ENCODE measurements at regions not wholly inside any gene's neighbourhood (a gene's known extent, or its start where the extent isn't known, plus 50 kb on each side); places are given as distances from the start of the nearest gene placed in this dataset.

GRCh38 chr12:90028635-90029051 is 320.0 kb upstream of the ATP2B1 start:
- Histone ChIP-seq H3K9me3 (no peaks in the 10 kb centered on the region), H3K4me3 (no peak overlapping the region), H3K27ac (no peak overlapping the region), H3K27me3 (no peaks in the 10 kb centered on the region), H3K4me1 (peaks cover 0 to 11% (median 2%) of the 10 kb centered on the region in 12 donors), H3K36me3 (no peaks in the 10 kb centered on the region)
- no peak for TF ChIP-seq POLR2A (IDR thresholded peaks at IDR 0.05)
- TF ChIP-seq, protein P1, sequence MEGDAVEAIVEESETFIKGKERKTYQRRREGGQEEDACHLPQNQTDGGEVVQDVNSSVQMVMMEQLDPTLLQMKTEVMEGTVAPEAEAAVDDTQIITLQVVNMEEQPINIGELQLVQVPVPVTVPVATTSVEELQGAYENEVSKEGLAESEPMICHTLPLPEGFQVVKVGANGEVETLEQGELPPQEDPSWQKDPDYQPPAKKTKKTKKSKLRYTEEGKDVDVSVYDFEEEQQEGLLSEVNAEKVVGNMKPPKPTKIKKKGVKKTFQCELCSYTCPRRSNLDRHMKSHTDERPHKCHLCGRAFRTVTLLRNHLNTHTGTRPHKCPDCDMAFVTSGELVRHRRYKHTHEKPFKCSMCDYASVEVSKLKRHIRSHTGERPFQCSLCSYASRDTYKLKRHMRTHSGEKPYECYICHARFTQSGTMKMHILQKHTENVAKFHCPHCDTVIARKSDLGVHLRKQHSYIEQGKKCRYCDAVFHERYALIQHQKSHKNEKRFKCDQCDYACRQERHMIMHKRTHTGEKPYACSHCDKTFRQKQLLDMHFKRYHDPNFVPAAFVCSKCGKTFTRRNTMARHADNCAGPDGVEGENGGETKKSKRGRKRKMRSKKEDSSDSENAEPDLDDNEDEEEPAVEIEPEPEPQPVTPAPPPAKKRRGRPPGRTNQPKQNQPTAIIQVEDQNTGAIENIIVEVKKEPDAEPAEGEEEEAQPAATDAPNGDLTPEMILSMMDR (IDR thresholded peaks at IDR 0.05): no peak
- DNase-seq: no peak
- intact Hi-C loops (cut with DNase I): no loop called here
- no peak for ATAC-seq

DNA sequence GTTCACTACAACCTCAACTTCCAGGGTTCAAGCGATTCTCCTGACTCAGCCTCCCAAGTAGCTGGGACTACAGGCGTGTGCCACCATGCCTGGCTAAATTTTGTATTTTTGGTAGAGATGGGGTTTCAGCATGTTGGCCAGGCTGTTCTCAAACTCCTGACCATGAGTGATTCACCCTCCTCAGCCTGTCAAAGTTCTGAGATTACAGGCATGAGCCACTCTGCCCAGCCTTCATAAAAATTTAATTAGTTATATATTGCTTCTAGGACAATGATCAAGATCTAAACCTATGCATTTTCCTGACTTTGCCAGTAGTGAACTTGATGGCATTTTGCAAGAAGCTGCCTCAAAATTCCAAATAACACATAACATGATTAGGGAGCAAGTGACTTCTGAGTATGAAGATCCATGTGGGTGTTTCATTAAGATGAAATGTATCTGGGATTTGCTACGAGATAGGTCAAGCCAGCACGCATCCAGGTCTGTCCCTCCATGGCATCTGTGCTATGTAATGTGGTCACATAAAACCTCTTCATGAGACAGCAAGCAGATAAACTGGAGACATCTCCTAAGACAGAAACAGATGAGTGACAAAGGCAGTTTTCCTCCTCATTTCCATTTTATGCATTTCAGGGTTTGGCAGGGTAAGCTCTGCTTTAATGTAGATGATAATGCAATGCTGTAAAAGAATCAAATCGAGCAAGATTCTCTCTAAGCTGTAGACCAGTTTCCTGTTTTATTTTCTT is 319.4 kb upstream of the ATP2B1 start:
- Histone ChIP-seq H3K4me3 (no peak overlapping the region), H3K27me3 (no peaks in the 10 kb centered on the region), H3K9me3 (no peaks in the 10 kb centered on the region), H3K27ac (no peak overlapping the region), H3K36me3 (no peaks in the 10 kb centered on the region), H3K4me1 (peaks cover 0 to 11% (median 2%) of the 10 kb centered on the region in 12 donors)
- no peak for ATAC-seq
- intact Hi-C loops (cut with DNase I): no loop called here
- DNase-seq: no peak
- no peak for TF ChIP-seq POLR2A (IDR thresholded peaks at IDR 0.05)
- TF ChIP-seq, protein P1 (IDR thresholded peaks at IDR 0.05): no peak
- 77 to 86% (median 85%) methylated on average over 5 of the region's 5 CpGs for WGBS, 4 donors

DNA sequence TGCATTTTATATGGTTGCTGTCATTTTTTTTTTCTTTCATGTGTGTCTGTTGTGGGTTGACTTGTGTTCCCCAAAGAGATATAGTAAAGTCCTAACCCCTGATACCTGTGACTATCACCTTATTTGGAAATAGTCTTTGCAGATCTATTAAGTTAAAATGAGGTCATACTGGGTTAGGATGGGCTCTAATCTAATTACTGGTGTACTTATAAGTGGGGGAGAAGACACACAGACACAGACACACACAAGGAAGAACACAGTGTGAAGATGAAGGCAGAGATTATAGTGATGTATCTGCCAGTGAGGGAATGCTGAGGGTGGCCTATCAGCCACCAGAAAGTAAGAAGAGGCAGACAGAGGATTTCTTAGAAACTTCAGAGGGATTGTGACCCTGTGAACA is 318.4 kb upstream of the ATP2B1 start:
- intact Hi-C loops (cut with DNase I): no loop called here
- Histone ChIP-seq H3K4me1 (peaks cover 0 to 11% (median 2%) of the 10 kb centered on the region in 12 donors), H3K9me3 (no peaks in the 10 kb centered on the region), H3K27ac (no peak overlapping the region), H3K27me3 (no peaks in the 10 kb centered on the region), H3K4me3 (no peak overlapping the region), H3K36me3 (no peaks in the 10 kb centered on the region)
- ATAC-seq (no peak), DNase-seq (no peak)
- no peak for TF ChIP-seq POLR2A (IDR thresholded peaks at IDR 0.05)
- TF ChIP-seq, protein P1 (IDR thresholded peaks at IDR 0.05): no peak

DNA sequence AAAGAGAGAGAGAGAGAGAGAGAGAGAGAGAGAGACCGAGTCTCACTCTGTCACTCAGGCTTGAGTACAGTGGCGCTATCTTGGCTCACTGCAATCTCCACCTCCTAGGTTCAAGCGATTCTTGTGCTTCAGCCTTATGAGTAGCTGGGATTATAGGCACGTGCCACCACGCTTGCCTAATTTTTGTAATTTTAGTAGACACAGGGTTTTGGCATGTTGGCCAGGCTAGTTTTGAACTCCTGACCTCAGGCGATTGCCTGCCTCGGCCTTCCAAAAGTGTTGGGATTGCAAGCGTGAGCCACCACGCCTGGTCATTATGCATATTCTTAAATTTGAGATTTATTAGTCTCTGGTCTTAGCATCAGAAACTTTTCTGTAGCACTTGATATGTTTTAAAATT is 317.9 kb upstream of the ATP2B1 start:
- Histone ChIP-seq H3K9me3 (no peaks in the 10 kb centered on the region), H3K36me3 (no peaks in the 10 kb centered on the region), H3K27me3 (no peaks in the 10 kb centered on the region), H3K4me3 (no peak overlapping the region), H3K4me1 (peaks cover 0 to 11% (median 2%) of the 10 kb centered on the region in 12 donors), H3K27ac (no peak overlapping the region)
- intact Hi-C loops (cut with DNase I): no loop called here
- WGBS, 4 donors: 91 to 98% (median 97%) methylated on average over 9 of the region's 9 CpGs
- ATAC-seq (no peak), DNase-seq (no peak)
- no peak for TF ChIP-seq POLR2A (IDR thresholded peaks at IDR 0.05)
- TF ChIP-seq, protein P1 (IDR thresholded peaks at IDR 0.05): no peak

All from heart left ventricle (tissue), 16 donors.